ENCODE measurements at regions not wholly inside any gene's neighbourhood (a gene's known extent, or its start where the extent isn't known, plus 50 kb on each side); places are given as distances from the start of the nearest gene placed in this dataset.

DNA sequence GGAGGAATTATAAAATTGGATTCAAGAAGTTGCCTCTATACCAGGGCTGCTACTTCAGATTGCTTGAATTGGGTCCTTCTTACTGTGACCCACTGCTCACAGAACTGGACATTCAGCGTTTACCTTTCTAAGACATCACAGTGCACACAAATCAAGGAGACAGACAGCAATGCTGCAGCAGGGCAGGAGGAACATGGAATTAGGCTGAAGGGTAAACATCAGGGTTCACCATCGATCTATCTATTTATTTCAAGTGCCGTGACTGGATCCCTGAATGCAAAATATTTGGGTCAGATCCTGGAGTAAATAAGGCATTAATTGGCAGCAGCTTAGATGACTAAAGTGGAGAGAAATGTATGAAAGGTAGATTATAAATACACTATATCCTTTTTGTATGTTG, 76.9 kb upstream of the HMGA2 start:
- TF ChIP-seq KDM1A (IDR thresholded peaks at IDR 0.05; ENCODE audit: low read depth) (no peak), RCOR1 (IDR thresholded peaks at IDR 0.05; ENCODE audit: low read depth, low read length) (no peak), HOXB13 (CRISPR knock-in tag; IDR thresholded peaks at IDR 0.05; ENCODE audit: low read depth) (no peak), RARB (CRISPR knock-in tag; IDR thresholded peaks at IDR 0.05) (no peak)
- TF ChIP-seq, protein P1, sequence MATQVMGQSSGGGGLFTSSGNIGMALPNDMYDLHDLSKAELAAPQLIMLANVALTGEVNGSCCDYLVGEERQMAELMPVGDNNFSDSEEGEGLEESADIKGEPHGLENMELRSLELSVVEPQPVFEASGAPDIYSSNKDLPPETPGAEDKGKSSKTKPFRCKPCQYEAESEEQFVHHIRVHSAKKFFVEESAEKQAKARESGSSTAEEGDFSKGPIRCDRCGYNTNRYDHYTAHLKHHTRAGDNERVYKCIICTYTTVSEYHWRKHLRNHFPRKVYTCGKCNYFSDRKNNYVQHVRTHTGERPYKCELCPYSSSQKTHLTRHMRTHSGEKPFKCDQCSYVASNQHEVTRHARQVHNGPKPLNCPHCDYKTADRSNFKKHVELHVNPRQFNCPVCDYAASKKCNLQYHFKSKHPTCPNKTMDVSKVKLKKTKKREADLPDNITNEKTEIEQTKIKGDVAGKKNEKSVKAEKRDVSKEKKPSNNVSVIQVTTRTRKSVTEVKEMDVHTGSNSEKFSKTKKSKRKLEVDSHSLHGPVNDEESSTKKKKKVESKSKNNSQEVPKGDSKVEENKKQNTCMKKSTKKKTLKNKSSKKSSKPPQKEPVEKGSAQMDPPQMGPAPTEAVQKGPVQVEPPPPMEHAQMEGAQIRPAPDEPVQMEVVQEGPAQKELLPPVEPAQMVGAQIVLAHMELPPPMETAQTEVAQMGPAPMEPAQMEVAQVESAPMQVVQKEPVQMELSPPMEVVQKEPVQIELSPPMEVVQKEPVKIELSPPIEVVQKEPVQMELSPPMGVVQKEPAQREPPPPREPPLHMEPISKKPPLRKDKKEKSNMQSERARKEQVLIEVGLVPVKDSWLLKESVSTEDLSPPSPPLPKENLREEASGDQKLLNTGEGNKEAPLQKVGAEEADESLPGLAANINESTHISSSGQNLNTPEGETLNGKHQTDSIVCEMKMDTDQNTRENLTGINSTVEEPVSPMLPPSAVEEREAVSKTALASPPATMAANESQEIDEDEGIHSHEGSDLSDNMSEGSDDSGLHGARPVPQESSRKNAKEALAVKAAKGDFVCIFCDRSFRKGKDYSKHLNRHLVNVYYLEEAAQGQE (IDR thresholded peaks at IDR 0.05) = no peak
- TF ChIP-seq, protein P2, sequence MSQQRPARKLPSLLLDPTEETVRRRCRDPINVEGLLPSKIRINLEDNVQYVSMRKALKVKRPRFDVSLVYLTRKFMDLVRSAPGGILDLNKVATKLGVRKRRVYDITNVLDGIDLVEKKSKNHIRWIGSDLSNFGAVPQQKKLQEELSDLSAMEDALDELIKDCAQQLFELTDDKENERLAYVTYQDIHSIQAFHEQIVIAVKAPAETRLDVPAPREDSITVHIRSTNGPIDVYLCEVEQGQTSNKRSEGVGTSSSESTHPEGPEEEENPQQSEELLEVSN (IDR thresholded peaks at IDR 0.05; ENCODE audit: borderline replicate concordance, low read depth) = no peak
- TF ChIP-seq, protein P3, sequence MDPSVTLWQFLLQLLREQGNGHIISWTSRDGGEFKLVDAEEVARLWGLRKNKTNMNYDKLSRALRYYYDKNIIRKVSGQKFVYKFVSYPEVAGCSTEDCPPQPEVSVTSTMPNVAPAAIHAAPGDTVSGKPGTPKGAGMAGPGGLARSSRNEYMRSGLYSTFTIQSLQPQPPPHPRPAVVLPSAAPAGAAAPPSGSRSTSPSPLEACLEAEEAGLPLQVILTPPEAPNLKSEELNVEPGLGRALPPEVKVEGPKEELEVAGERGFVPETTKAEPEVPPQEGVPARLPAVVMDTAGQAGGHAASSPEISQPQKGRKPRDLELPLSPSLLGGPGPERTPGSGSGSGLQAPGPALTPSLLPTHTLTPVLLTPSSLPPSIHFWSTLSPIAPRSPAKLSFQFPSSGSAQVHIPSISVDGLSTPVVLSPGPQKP (IDR thresholded peaks at IDR 0.05; ENCODE audit: low read depth, low read length) = no peak
- WGBS (ENCODE audit: missing lambda C conversion rate) = 84% methylated on average over 3 of the region's 3 CpGs
- Histone ChIP-seq H3K4me2 (no peak overlapping the region), H3K27ac (no peak overlapping the region), H3K9me3 (no peaks in the 10 kb centered on the region), H3K4me1 (no peaks in the 10 kb centered on the region), H3K4me3 (no peak overlapping the region)
- ChIA-PET CTCF (no interaction called here), POLR2A (no interaction called here)
- ATAC-seq = no peak
- no peak for FAIRE-seq
- no peak for DNase-seq (ENCODE audit: low read depth in 1 of 2, low spot score in 1 of 2)

DNA sequence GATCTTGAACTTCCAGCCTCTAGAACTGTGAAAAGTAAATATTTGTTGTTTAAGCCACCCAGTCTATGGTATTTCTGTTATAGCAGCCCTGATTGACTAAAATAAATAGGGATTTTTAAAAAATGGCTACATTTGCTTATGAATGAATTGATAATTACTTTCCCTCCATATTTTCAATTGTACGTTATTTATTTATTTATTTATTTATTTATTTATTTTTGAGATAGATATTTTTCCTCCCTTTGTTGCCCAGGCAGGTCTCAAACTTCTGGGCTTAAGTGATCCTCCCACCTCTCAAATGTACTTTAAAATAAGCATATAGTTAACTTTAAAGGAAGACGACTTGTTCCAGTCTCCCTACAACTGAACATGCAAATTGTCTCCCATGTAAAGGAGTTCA, 76.0 kb upstream of the HMGA2 start:
- POLR2A ChIA-PET = no interaction called here
- no peak for FAIRE-seq

DNA sequence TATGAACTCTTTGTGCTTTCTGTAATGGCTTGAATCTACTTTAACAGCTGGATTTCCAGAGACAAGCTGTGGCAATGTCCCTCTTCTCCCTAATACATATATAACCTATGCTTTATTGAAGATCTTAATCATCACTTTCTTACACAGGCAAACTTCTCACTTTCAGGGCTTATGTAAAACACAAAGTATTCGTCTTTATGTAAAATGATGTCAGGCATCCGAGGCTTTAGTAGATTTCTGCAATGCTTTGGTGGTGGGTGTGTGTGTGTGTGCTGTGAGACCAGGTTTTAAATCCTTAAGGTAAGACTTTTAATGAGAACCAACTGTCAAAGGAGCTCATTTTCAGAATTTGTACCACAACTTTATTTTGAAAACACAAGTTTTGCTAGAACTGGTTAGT, 70.0 kb upstream of the HMGA2 start:
- 64% methylated on average over 2 of the region's 2 CpGs for WGBS (ENCODE audit: missing lambda C conversion rate)
- H3K4me1 ChIP-seq = no peaks in the 10 kb centered on the region
- no peak for DNase-seq (ENCODE audit: low read depth in 1 of 2, low spot score in 1 of 2)
- TF ChIP-seq NR3C1 (IDR thresholded peaks at IDR 0.05) (no peak), CHD4 (IDR thresholded peaks at IDR 0.05; ENCODE audit: borderline replicate concordance) (no peak), POLR2AphosphoS2 (conservative IDR thresholded peaks at IDR 0.05; ENCODE audit: low read length) (no peak), CEBPB (IDR thresholded peaks at IDR 0.05) (no peak), ESRRA (IDR thresholded peaks at IDR 0.05; ENCODE audit: borderline replicate concordance, low read length) (no peak), BHLHE40 (IDR thresholded peaks at IDR 0.05; ENCODE audit: low read depth, low read length) (no peak), TP53 (CRISPR knock-in tag; IDR thresholded peaks at IDR 0.05) (no peak), RFX5 (IDR thresholded peaks at IDR 0.05) (no peak), CBX2 (IDR thresholded peaks at IDR 0.05; ENCODE audit: borderline replicate concordance, low read depth) (no peak), CBX8 (IDR thresholded peaks at IDR 0.05) (no peak), RNF2 (IDR thresholded peaks at IDR 0.05; ENCODE audit: borderline replicate concordance, low read depth) (no peak), ZFP36 (IDR thresholded peaks at IDR 0.05; ENCODE audit: borderline replicate concordance, partially characterized antibody) (no peak), PHF8 (IDR thresholded peaks at IDR 0.05; ENCODE audit: borderline replicate concordance, low read depth) (no peak)
- TF ChIP-seq, protein P4, sequence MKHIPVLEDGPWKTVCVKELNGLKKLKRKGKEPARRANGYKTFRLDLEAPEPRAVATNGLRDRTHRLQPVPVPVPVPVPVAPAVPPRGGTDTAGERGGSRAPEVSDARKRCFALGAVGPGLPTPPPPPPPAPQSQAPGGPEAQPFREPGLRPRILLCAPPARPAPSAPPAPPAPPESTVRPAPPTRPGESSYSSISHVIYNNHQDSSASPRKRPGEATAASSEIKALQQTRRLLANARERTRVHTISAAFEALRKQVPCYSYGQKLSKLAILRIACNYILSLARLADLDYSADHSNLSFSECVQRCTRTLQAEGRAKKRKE (CRISPR knock-in tag; IDR thresholded peaks at IDR 0.05; ENCODE audit: low read depth) = no peak
- TF ChIP-seq, protein P5, sequence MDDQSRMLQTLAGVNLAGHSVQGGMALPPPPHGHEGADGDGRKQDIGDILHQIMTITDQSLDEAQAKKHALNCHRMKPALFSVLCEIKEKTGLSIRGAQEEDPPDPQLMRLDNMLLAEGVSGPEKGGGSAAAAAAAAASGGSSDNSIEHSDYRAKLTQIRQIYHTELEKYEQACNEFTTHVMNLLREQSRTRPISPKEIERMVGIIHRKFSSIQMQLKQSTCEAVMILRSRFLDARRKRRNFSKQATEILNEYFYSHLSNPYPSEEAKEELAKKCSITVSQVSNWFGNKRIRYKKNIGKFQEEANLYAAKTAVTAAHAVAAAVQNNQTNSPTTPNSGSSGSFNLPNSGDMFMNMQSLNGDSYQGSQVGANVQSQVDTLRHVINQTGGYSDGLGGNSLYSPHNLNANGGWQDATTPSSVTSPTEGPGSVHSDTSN (IDR thresholded peaks at IDR 0.05) = no peak
- TF ChIP-seq, protein P6, sequence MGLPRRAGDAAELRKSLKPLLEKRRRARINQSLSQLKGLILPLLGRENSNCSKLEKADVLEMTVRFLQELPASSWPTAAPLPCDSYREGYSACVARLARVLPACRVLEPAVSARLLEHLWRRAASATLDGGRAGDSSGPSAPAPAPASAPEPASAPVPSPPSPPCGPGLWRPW (IDR thresholded peaks at IDR 0.05) = no peak
- no peak overlapping the region for H3K27ac ChIP-seq
- H3K9me3 ChIP-seq = no peaks in the 10 kb centered on the region
- no peak overlapping the region for H3K4me2 ChIP-seq
- ChIA-PET POLR2A (no interaction called here), CTCF (interaction anchor here (0.7 kb wide), 1 partner anchor 14 kb away, joined by 3 read pairs; no protein-coding TSS in a partner anchor)
- FAIRE-seq = no peak
- ATAC-seq = no peak
- H3K4me3 ChIP-seq = no peak overlapping the region

More for the DNA sequence above, 76.0 kb upstream of the HMGA2 start:
- peak; percentile 10; the same call in 1 of the 2 replicates for TF ChIP-seq ZC3H11A (IDR thresholded peaks at IDR 0.05)
- TF ChIP-seq, protein P7, sequence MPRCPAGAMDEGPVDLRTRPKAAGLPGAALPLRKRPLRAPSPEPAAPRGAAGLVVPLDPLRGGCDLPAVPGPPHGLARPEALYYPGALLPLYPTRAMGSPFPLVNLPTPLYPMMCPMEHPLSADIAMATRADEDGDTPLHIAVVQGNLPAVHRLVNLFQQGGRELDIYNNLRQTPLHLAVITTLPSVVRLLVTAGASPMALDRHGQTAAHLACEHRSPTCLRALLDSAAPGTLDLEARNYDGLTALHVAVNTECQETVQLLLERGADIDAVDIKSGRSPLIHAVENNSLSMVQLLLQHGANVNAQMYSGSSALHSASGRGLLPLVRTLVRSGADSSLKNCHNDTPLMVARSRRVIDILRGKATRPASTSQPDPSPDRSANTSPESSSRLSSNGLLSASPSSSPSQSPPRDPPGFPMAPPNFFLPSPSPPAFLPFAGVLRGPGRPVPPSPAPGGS (IDR thresholded peaks at IDR 0.05) = no peak
- Histone ChIP-seq H3K27ac (no peak overlapping the region), H3K4me3 (no peak overlapping the region), H3K4me1 (no peaks in the 10 kb centered on the region), H3K4me2 (no peak overlapping the region), H3K9me3 (no peaks in the 10 kb centered on the region)
- CTCF ChIA-PET = interaction anchor here (0.6 kb wide), 1 partner anchor 11 kb away, joined by 4 read pairs; no protein-coding TSS in a partner anchor
- no peak for DNase-seq (ENCODE audit: low read depth in 1 of 2, low spot score in 1 of 2)
- ATAC-seq = no peak
- WGBS (ENCODE audit: missing lambda C conversion rate) = 82% methylated on average over 2 of the region's 2 CpGs

Data from A549 (cell line).